GM13977 (cell line): ENCODE measurements at regions not wholly inside any gene's neighbourhood (a gene's known extent, or its start where the extent isn't known, plus 50 kb on each side); places are given as distances from the start of the nearest gene placed in this dataset.

Source experiments
- DNase-seq: peaks from one replicate; pipeline ENCODE4 v3.0.0; 2012; ENCODE audit warnings: low spot score
- CTCF ChIP-seq: IDR thresholded peaks from 2 replicates; pipeline ENCODE4 v1.5.1; 2012; ENCODE audit warnings: mild to moderate bottlenecking, control low read depth; ENCODE audit not compliant: insufficient read depth; ENCODE audit errors: extremely low read depth, missing control alignments
- in situ Hi-C: fragments of 300-500 bp; cut with MboI; formaldehyde crosslinking; loops from one replicate; pipeline ENCODE4 v1.12.0; 2022; ENCODE audit warnings: low sequenced_read_pairs, low pct_unique_long_range_greater_than_20kb, mixed read lengths, inconsistent platforms; ENCODE audit not compliant: unreplicated experiment

GRCh38 chr16:64211331-64211730 is 910.5 kb downstream of the CDH11 start:
- in situ Hi-C loops = no loop called here
- no peak for DNase-seq
- no peak for TF ChIP-seq CTCF

- in situ Hi-C loops = no loop called here
- no peak for TF ChIP-seq CTCF
- DNase-seq = no peak
These were observed 915.0 kb downstream of the CDH11 start for GRCh38 chr16:64206862-64207261.

GRCh38 chr16:64203126-64203525 is 918.7 kb downstream of the CDH11 start:
- in situ Hi-C loops = no loop called here
- no peak for TF ChIP-seq CTCF
- no peak for DNase-seq

- in situ Hi-C loops = no loop called here
- no peak for DNase-seq
These were observed 919.3 kb downstream of the CDH11 start for GRCh38 chr16:64202571-64202970.

GRCh38 chr16:64196444-64196843 is 925.4 kb downstream of the CDH11 start:
- no peak for DNase-seq
- in situ Hi-C loops = no loop called here

More at GRCh38 chr16:64202571-64202970, 919.3 kb downstream of the CDH11 start:
- no peak for TF ChIP-seq CTCF

GRCh38 chr16:64185954-64186353 is 935.9 kb downstream of the CDH11 start:
- TF ChIP-seq CTCF = no peak
- no peak for DNase-seq
- in situ Hi-C loops = no loop called here

More at GRCh38 chr16:64196444-64196843, 925.4 kb downstream of the CDH11 start:
- no peak for TF ChIP-seq CTCF

- in situ Hi-C loops = no loop called here
- no peak for DNase-seq
- TF ChIP-seq CTCF = no peak
These were observed 937.7 kb downstream of the CDH11 start for GRCh38 chr16:64184156-64184555.
